ENCODE measurements at regions not wholly inside any gene's neighbourhood (a gene's known extent, or its start where the extent isn't known, plus 50 kb on each side); places are given as distances from the start of the nearest gene placed in this dataset.

GRCh38 chr4:148823419-148823769, 381.2 kb upstream of the NR3C2 start:
- TF ChIP-seq CTCF (conservative IDR thresholded peaks at IDR 0.05; ENCODE audit: control insufficient read depth, insufficient read depth, low read depth, low read length) = no peak
- H3K4me3 ChIP-seq (ENCODE audit: control insufficient read depth, low read depth, low read length) = no peak overlapping the region
- no peak for DNase-seq (ENCODE audit: low read depth)

GRCh38 chr4:148822572-148823418, 380.6 kb upstream of the NR3C2 start:
- no peak for TF ChIP-seq CTCF (conservative IDR thresholded peaks at IDR 0.05; ENCODE audit: control insufficient read depth, insufficient read depth, low read depth, low read length)
- H3K4me3 ChIP-seq (ENCODE audit: control insufficient read depth, low read depth, low read length) = no peak overlapping the region
- DNase-seq (ENCODE audit: low read depth) = no peak

GRCh38 chr4:148814030-148814429, 371.8 kb upstream of the NR3C2 start:
- no peak for TF ChIP-seq CTCF (conservative IDR thresholded peaks at IDR 0.05; ENCODE audit: control insufficient read depth, insufficient read depth, low read depth, low read length)
- DNase-seq (ENCODE audit: low read depth) = no peak
- H3K4me3 ChIP-seq (ENCODE audit: control insufficient read depth, low read depth, low read length) = no peak overlapping the region

GRCh38 chr4:148813289-148813688, 371.1 kb upstream of the NR3C2 start:
- DNase-seq (ENCODE audit: low read depth) = no peak
- TF ChIP-seq CTCF (conservative IDR thresholded peaks at IDR 0.05; ENCODE audit: control insufficient read depth, insufficient read depth, low read depth, low read length) = no peak
- H3K4me3 ChIP-seq (ENCODE audit: control insufficient read depth, low read depth, low read length) = no peak overlapping the region

GRCh38 chr4:148812101-148812500, 369.9 kb upstream of the NR3C2 start:
- no peak for DNase-seq (ENCODE audit: low read depth)
- no peak overlapping the region for H3K4me3 ChIP-seq (ENCODE audit: control insufficient read depth, low read depth, low read length)
- TF ChIP-seq CTCF (conservative IDR thresholded peaks at IDR 0.05; ENCODE audit: control insufficient read depth, insufficient read depth, low read depth, low read length) = no peak

- TF ChIP-seq CTCF (conservative IDR thresholded peaks at IDR 0.05; ENCODE audit: control insufficient read depth, insufficient read depth, low read depth, low read length) = no peak
- no peak overlapping the region for H3K4me3 ChIP-seq (ENCODE audit: control insufficient read depth, low read depth, low read length)
- DNase-seq (ENCODE audit: low read depth) = no peak
Measured at GRCh38 chr4:148810461-148810860, 368.2 kb upstream of the NR3C2 start.
